GM12891 (cell line): ENCODE measurements at regions not wholly inside any gene's neighbourhood (a gene's known extent, or its start where the extent isn't known, plus 50 kb on each side); places are given as distances from the start of the nearest gene placed in this dataset.

Experiments used
- DNase-seq: peaks from one replicate; pipeline ENCODE4 v3.0.0; 2011; ENCODE audit warnings: low spot score; ENCODE audit not compliant: insufficient read length
- FAIRE-seq: peaks from 2 replicates; lab custom pipeline; 2011; peaks lifted over from hg19 to GRCh38; lab: Jason Lieb, UNC
- PAX5 ChIP-seq: IDR thresholded peaks from 2 replicates; pipeline ENCODE4 v1.6.1; 2011; ENCODE audit warnings: low read length, moderate library complexity, mild to moderate bottlenecking; ENCODE audit not compliant: insufficient read depth, severe bottlenecking
- POLR2A ChIP-seq: IDR thresholded peaks from 2 replicates; pipeline ENCODE4 v1.6.1; 2011; ENCODE audit warnings: low read depth, low read length, control low read depth
- POLR2AphosphoS5 ChIP-seq: IDR thresholded peaks from 2 replicates; pipeline ENCODE4 v1.6.1; 2011; ENCODE audit warnings: low read depth, low read length, control low read depth
- POU2F2 ChIP-seq: IDR thresholded peaks from 2 replicates; pipeline ENCODE4 v1.6.1; 2011; ENCODE audit warnings: low read depth, mild to moderate bottlenecking, control low read depth, low read length, moderate library complexity
- SPI1 ChIP-seq: IDR thresholded peaks from 2 replicates; pipeline ENCODE4 v1.6.1; 2011; ENCODE audit warnings: low read depth, low read length, control low read depth
- TAF1 ChIP-seq: IDR thresholded peaks from 2 replicates; pipeline ENCODE4 v1.6.1; 2011; ENCODE audit warnings: low read depth, low read length, control low read depth

DNA sequence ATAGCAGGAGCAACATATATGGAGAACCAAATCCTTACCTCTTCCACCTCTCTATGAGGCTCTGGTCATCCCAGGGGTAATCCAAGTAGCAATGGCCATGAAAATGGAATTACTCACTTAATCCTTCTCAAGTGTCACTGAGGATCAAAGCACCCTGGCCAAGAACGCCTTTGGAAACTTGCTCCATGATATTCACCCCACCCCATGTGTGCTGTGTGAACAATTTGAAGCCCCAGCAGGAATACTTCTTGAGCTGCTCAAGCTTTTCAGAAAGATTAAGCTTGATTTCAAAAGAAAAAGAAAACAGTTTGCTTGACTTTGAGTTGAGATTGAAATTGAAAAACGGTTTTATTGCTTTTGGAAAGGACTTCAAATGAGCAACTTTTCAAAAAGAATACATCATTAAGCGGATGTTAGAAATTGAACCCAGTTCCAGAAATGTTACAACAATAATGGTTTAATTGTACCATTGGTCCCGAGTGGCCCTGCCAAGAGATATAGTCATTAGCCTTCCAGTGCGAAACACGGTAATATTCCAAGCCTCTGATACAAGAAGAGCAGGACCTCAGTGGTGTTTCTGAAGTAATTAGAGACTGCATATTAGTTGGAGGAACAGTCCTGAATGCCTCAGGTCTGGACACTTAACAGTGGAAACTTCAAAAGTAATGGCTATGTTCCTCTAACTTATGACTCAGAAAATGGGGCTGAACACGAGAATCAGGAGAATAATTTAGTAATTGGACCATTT is 208.1 kb downstream of the NEBL start:
- TF ChIP-seq POLR2AphosphoS5 (no peak), PAX5 (no peak)
- FAIRE-seq, result no peak
- no peak for DNase-seq

DNA sequence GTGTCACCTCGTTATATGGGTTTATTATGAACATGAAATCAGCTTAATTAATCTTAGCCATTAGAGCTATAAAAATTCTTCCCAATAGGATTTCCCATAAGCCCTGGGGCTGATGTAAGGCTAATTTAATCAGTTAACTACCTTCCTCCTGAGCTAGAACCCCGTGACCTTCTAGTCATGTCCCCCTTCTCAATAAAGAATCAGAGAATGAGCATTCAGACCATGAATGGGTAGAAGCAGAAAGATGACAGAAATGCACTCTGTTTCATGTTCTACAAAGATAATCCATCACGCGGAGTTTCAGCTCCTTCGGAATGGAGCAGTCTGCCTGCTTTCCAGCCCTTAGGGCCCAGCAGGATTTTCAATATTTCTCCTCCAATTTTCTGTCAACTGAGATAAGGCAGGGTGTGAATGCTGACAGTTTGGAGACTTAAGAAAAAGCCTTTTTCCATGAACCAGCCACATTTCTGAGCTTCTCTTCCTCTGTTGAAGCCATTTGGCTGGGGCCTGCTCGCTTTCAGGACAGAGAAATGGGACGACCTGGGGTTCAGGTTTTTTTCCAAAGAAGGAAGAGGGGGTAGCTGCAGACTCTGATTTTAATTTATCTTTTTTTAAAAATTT is 211.0 kb downstream of the NEBL start:
- FAIRE-seq (no peak), DNase-seq (no peak)
- no peak for TF ChIP-seq POLR2AphosphoS5
- TF ChIP-seq TAF1, result no peak
- TF ChIP-seq POLR2A, result no peak
- no peak for TF ChIP-seq POU2F2
- TF ChIP-seq SPI1, result no peak
- no peak for TF ChIP-seq PAX5

DNA sequence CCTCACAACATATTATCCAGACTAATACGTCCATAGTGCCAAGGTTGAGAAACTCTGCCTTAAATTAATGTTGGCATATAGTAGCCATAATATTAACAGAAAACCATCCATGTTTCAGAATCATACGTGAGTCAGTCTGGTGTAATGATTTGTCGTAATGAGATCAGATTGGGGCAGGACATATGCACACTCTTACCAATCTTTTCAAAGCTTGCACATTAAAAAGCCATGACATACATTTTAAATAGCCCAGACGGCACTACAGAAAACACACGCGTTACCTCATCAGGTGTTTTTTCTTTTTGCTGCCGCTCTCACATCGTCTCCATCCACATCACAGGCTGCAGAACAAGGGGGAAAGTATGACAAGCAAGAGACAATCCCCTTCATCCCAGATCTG is 211.6 kb downstream of the NEBL start:
- FAIRE-seq (no peak), DNase-seq (no peak)
- no peak for TF ChIP-seq TAF1
- TF ChIP-seq POLR2AphosphoS5, result no peak
- no peak for TF ChIP-seq POU2F2
- TF ChIP-seq SPI1, result no peak
- TF ChIP-seq PAX5, result no peak
- TF ChIP-seq POLR2A, result no peak

DNA sequence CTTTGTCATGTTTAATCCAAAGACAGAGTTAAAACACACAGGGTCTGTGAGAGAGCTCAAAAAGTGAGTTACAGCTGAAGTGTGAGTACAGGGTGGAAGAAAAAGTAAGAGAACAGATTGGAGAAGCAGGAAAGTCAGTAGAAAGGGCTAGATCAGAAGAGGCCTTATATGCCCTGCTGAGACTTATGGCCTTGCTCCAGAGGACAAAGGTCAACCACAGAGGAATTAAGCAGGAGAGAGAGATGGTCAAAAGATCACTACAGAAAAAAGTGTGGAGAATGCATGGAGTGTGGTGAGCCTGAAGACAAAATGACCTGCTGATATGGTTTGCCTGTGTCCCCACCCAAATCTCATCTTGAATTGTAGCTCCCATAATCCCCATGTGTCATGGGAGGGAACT is 213.8 kb downstream of the NEBL start:
- FAIRE-seq (no peak), DNase-seq (no peak)
- no peak for TF ChIP-seq POLR2AphosphoS5
- no peak for TF ChIP-seq POLR2A
- no peak for TF ChIP-seq SPI1
- no peak for TF ChIP-seq TAF1
- TF ChIP-seq PAX5, result no peak
- TF ChIP-seq POU2F2, result no peak

DNA sequence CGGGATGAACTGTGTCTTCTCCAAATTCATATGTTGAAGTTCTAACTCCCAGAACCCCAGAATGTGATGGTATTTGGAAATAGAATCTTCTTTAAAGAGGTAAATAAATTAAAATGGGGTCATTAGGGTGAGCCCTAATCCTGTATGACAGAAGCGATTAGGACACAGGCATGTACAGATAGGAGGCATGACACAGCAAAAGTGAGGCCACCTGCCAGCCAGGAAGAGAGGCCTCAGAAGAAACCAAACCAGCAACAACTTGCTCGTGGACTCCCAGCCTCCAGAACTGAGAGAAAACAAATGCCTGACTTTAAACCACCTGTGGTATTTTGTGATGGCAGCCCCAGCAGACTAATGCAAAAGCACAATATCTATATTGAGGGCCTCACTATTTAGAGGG is 214.3 kb downstream of the NEBL start:
- no peak for FAIRE-seq

DNA sequence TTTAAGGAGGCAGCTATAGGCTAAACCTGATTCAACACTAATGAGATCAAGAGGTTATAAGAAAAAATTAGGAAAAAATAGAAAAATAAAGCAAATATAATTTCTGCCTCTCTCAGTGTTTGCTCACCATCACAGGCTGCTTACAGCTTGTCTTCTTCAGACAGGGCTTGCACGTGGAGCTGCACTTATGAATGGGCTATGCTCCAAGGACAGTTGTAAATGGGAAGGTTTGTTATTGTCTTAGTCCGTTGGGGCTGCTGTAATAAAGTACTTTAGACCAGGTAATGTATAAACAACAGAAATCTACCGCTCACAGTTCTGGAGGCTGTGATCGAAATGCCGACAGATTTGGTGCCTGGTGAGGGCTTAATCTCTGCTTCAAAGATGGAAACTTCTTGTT is 219.8 kb downstream of the NEBL start:
- TF ChIP-seq TAF1, result no peak
- TF ChIP-seq POLR2AphosphoS5, result no peak
- no peak for TF ChIP-seq PAX5

More for the DNA sequence above, 214.3 kb downstream of the NEBL start:
- no peak for DNase-seq
- no peak for TF ChIP-seq POLR2A
- no peak for TF ChIP-seq SPI1
- no peak for TF ChIP-seq POU2F2
- no peak for TF ChIP-seq POLR2AphosphoS5
- no peak for TF ChIP-seq TAF1
- TF ChIP-seq PAX5, result no peak

DNA sequence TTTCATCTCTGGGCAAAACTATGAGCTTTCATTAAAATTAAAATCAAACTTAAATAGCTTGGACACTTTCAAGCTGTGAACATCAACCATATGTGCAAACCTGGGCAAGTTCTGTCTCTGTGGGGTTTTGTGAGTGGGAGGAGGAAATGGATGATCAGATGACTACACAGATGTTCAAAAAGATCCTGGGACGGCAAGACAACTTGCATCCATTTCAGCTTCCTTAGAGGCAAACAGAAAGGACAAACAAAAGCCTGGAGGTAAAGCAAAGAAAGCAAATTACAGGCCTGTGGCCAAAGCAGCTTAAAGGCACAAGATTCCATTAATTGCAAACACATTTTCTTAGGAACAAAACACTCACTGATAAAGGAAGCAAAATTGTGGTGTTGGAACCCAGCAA is 222.2 kb downstream of the NEBL start:
- no peak for DNase-seq
- no peak for FAIRE-seq

More for the DNA sequence above, 219.8 kb downstream of the NEBL start:
- no peak for DNase-seq
- no peak for FAIRE-seq

DNA sequence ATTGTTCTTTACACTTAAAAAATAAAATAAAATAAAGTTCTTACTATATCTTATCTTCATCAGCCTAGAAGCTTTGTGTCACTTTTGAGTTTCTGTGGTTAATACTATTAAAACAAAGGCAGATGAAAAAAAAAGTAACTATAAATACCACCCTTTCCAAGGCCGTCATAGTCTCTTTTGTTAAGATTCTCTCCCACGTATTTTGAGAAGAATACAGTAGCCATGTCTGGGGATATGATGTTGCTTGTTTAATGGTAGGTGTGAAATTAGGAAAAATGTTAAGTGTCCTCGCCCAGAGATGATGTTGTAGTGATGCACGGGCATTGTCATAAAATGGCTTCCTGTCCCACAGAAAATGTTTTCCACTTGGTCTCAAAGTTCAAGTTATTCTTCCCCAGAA is 223.9 kb downstream of the NEBL start:
- no peak for DNase-seq
- no peak for FAIRE-seq
- no peak for TF ChIP-seq POLR2AphosphoS5
- TF ChIP-seq PAX5, result no peak
- no peak for TF ChIP-seq TAF1
- TF ChIP-seq POU2F2, result no peak
- TF ChIP-seq SPI1, result no peak
- TF ChIP-seq POLR2A, result no peak

More for the DNA sequence above, 222.2 kb downstream of the NEBL start:
- TF ChIP-seq TAF1, result no peak
- no peak for TF ChIP-seq PAX5
- TF ChIP-seq POLR2AphosphoS5, result no peak
- no peak for TF ChIP-seq POLR2A
- no peak for TF ChIP-seq SPI1
- no peak for TF ChIP-seq POU2F2

DNA sequence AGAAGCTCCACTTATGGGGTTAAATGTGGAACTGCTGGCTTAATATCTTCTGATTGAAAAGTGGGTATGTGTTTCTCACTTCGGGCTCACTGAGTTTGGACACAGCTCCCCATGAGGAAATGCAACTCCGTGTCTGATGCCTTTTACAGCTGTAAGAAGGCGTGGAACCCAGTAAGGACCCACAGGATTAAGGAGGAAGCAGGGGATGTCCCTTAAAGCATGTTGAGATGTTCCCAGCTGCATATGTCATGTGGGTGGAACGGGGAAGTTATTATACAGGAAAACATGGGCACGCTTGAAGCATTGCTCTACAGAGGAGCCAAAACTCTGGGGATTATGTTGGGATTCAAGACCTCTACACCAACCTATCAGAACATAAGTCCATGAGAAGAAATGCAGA is 224.4 kb downstream of the NEBL start:
- TF ChIP-seq POU2F2 (no peak), POLR2AphosphoS5 (no peak), TAF1 (no peak), POLR2A (no peak), PAX5 (no peak), SPI1 (no peak)
- no peak for DNase-seq
- no peak for FAIRE-seq

DNA sequence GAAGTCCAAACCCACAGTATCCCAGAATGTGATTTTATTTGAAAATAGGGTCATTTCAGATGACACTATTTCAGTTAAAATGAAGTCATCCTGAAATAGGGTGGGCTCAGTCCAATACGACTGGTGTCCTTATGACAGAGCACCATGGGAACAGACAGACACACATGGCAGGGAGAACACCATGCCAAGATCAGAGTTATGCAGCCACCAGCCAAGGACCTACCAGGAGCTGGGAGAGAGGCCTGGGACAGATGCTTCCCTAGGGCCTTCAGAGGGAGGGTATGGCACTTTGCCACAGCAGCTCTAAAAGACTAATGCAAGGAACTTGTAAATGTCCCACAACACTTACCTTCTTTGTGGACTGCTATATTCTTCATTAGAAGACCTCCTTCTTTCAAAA is 226.5 kb downstream of the NEBL start:
- no peak for TF ChIP-seq SPI1
- no peak for TF ChIP-seq PAX5
- TF ChIP-seq POU2F2, result no peak
- TF ChIP-seq TAF1, result no peak
- TF ChIP-seq POLR2A, result no peak
- TF ChIP-seq POLR2AphosphoS5, result no peak
- FAIRE-seq (no peak), DNase-seq (no peak)
